ENCODE measurements at regions not wholly inside any gene's neighbourhood (a gene's known extent, or its start where the extent isn't known, plus 50 kb on each side); places are given as distances from the start of the nearest gene placed in this dataset.

DNA sequence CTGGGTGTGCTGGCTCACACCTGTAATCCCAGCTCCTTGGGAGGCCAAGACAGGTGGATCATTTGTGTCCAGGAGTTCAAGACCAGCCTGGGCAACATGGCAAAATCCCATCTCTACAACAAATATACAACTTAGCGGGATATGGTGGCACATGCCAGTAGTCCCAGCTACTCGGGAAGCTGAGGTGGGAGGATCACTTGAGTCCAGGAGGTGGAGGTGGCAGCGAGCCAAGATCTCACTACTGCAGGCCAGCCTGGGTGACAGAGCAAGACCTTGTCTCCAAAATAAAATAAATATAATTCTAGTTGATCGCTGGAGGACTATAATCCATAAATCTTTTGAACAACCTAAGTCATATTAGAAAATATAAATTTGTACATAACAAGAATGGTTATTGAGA, 1061.5 kb upstream of the PCDH9 start:
- no peaks in the 10 kb centered on the region for H4K20me1 ChIP-seq (ENCODE audit: control insufficient read depth, extremely low read depth, insufficient read depth, low read length)
- DNase-seq (ENCODE audit: low read depth in 2 of 2), result no peak
- no peak for TF ChIP-seq EZH2 (IDR thresholded peaks at IDR 0.05; ENCODE audit: low read length, missing control alignments)
- TF ChIP-seq, protein P1, sequence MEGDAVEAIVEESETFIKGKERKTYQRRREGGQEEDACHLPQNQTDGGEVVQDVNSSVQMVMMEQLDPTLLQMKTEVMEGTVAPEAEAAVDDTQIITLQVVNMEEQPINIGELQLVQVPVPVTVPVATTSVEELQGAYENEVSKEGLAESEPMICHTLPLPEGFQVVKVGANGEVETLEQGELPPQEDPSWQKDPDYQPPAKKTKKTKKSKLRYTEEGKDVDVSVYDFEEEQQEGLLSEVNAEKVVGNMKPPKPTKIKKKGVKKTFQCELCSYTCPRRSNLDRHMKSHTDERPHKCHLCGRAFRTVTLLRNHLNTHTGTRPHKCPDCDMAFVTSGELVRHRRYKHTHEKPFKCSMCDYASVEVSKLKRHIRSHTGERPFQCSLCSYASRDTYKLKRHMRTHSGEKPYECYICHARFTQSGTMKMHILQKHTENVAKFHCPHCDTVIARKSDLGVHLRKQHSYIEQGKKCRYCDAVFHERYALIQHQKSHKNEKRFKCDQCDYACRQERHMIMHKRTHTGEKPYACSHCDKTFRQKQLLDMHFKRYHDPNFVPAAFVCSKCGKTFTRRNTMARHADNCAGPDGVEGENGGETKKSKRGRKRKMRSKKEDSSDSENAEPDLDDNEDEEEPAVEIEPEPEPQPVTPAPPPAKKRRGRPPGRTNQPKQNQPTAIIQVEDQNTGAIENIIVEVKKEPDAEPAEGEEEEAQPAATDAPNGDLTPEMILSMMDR (conservative IDR thresholded peaks at IDR 0.05 in 1 of 2, IDR thresholded peaks at IDR 0.05 in 1 of 2; ENCODE audit: low read depth in 1 of 2, low read length in 2 of 2), result no peak
- no peak overlapping the region for H3K9ac ChIP-seq (ENCODE audit: insufficient read depth, low read length)
- H3K4me2 ChIP-seq (ENCODE audit: extremely low read depth, insufficient read depth, low read length), result no peak overlapping the region
- no peak overlapping the region for H2AFZ ChIP-seq (ENCODE audit: low read length)
- H3K4me3 ChIP-seq (replicated peaks in 1 of 4; ENCODE audit: control extremely low read depth in 1 of 4, insufficient read depth in 1 of 4, low read depth in 3 of 4, low read length in 4 of 4), result no peak overlapping the region
- no peaks in the 10 kb centered on the region for H3K27me3 ChIP-seq (ENCODE audit: control insufficient read depth, insufficient read depth, low read length)
- H3K9me3 ChIP-seq (ENCODE audit: control insufficient read depth, insufficient read depth, low read depth, low read length), result no peaks in the 10 kb centered on the region
- H3K36me3 ChIP-seq (ENCODE audit: control insufficient read depth, insufficient read depth, low read length), result no peaks in the 10 kb centered on the region
- no peaks in the 10 kb centered on the region for H3K4me1 ChIP-seq (ENCODE audit: control insufficient read depth, extremely low read depth, insufficient read depth, low read length)
- H3K27ac ChIP-seq (ENCODE audit: insufficient read depth, low read length), result no peak overlapping the region
- no peaks in the 10 kb centered on the region for H3K79me2 ChIP-seq (ENCODE audit: control insufficient read depth, insufficient read depth, low read length)

DNA sequence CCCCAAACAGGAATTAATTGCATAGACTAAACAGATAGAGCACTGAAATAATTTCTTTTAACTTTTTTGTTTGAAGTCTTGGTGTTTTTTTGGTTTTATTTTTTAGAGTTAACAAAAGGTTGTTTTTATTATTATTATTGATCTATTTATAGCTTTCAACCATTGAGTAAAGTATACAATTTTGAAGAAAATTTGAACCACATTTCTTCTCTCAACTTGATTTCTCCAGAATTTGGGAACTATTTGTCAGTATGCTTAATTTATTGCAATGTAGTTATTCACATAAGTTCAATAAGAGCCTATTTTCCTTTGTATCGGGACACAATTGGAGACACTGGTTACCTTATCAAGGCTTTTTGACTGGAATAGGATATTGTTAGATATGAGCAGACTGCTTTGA, 1045.6 kb upstream of the PCDH9 start:
- TF ChIP-seq EZH2 (IDR thresholded peaks at IDR 0.05; ENCODE audit: low read length, missing control alignments), result no peak
- TF ChIP-seq, protein P1 (conservative IDR thresholded peaks at IDR 0.05 in 1 of 2, IDR thresholded peaks at IDR 0.05 in 1 of 2; ENCODE audit: low read depth in 1 of 2, low read length in 2 of 2), result no peak
- H3K9me3 ChIP-seq (ENCODE audit: control insufficient read depth, insufficient read depth, low read depth, low read length), result no peaks in the 10 kb centered on the region
- no peaks in the 10 kb centered on the region for H4K20me1 ChIP-seq (ENCODE audit: control insufficient read depth, extremely low read depth, insufficient read depth, low read length)
- no peak for DNase-seq (ENCODE audit: low read depth in 2 of 2)
- H3K27me3 ChIP-seq (ENCODE audit: control insufficient read depth, insufficient read depth, low read length), result no peaks in the 10 kb centered on the region
- H3K9ac ChIP-seq (ENCODE audit: insufficient read depth, low read length), result no peak overlapping the region
- no peaks in the 10 kb centered on the region for H3K36me3 ChIP-seq (ENCODE audit: control insufficient read depth, insufficient read depth, low read length)
- H3K4me1 ChIP-seq (ENCODE audit: control insufficient read depth, extremely low read depth, insufficient read depth, low read length), result no peaks in the 10 kb centered on the region
- H3K4me2 ChIP-seq (ENCODE audit: extremely low read depth, insufficient read depth, low read length), result no peak overlapping the region
- no peak overlapping the region for H3K27ac ChIP-seq (ENCODE audit: insufficient read depth, low read length)
- H2AFZ ChIP-seq (ENCODE audit: low read length), result no peak overlapping the region
- no peak overlapping the region for H3K4me3 ChIP-seq (replicated peaks in 1 of 4; ENCODE audit: control extremely low read depth in 1 of 4, insufficient read depth in 1 of 4, low read depth in 3 of 4, low read length in 4 of 4)
- no peaks in the 10 kb centered on the region for H3K79me2 ChIP-seq (ENCODE audit: control insufficient read depth, insufficient read depth, low read length)

DNA sequence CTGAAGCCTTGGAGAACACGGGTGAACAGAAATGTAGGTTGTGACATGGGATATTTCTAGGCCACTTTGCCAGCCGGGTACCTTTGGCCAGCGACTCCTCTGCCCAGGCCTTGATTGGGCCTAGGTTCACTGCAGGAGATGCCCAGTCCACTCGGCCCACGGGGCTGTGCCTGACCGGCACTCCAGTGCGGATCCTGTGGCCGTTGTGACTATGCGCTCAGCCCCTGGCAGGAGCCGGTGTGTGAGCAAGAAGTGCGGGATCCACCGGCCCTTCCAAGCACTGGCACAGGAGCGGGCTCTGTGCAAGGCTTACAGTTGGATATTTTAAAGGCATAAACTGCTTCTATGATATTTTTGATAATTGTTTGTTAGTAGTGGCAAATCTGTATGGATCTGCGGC, 1042.5 kb upstream of the PCDH9 start:
- Histone ChIP-seq H3K9ac (ENCODE audit: insufficient read depth, low read length) (no peak overlapping the region), H3K4me2 (ENCODE audit: extremely low read depth, insufficient read depth, low read length) (no peak overlapping the region), H3K4me3 (replicated peaks in 1 of 4; ENCODE audit: control extremely low read depth in 1 of 4, insufficient read depth in 1 of 4, low read depth in 3 of 4, low read length in 4 of 4) (no peak overlapping the region), H3K79me2 (ENCODE audit: control insufficient read depth, insufficient read depth, low read length) (no peaks in the 10 kb centered on the region), H3K36me3 (ENCODE audit: control insufficient read depth, insufficient read depth, low read length) (no peaks in the 10 kb centered on the region), H3K27ac (ENCODE audit: insufficient read depth, low read length) (no peak overlapping the region), H4K20me1 (ENCODE audit: control insufficient read depth, extremely low read depth, insufficient read depth, low read length) (no peaks in the 10 kb centered on the region), H3K27me3 (ENCODE audit: control insufficient read depth, insufficient read depth, low read length) (no peaks in the 10 kb centered on the region), H3K9me3 (ENCODE audit: control insufficient read depth, insufficient read depth, low read depth, low read length) (no peaks in the 10 kb centered on the region), H3K4me1 (ENCODE audit: control insufficient read depth, extremely low read depth, insufficient read depth, low read length) (no peaks in the 10 kb centered on the region), H2AFZ (ENCODE audit: low read length) (no peak overlapping the region)
- no peak for DNase-seq (ENCODE audit: low read depth in 2 of 2)
- TF ChIP-seq, protein P1 (conservative IDR thresholded peaks at IDR 0.05 in 1 of 2, IDR thresholded peaks at IDR 0.05 in 1 of 2; ENCODE audit: low read depth in 1 of 2, low read length in 2 of 2), result no peak
- no peak for TF ChIP-seq EZH2 (IDR thresholded peaks at IDR 0.05; ENCODE audit: low read length, missing control alignments)

All from fibroblast of lung (primary cell).